OCI-LY3 (cell line): ENCODE measurements at regions not wholly inside any gene's neighbourhood (a gene's known extent, or its start where the extent isn't known, plus 50 kb on each side); places are given as distances from the start of the nearest gene placed in this dataset.

Experiments used
- H2AFZ ChIP-seq: fragments of 200-600, 300-600 bp; shearing (Covaris generic); 2 replicates; pipeline ENCODE4 v1.6.0; 2014; ENCODE audit warnings: antibody characterized with exemption, low read depth, low read length
- H3K27ac ChIP-seq: fragments of 200-600, 300-600 bp; sonication (generic); 2 replicates; pipeline ENCODE4 v1.5.1; 2014; ENCODE audit warnings: mild to moderate bottlenecking, low read length, moderate library complexity, mixed read lengths
- H3K27me3 ChIP-seq: fragments of 200-600, 300-600 bp; sonication (generic); 2 replicates; pipeline ENCODE4 v1.6.1; 2014; ENCODE audit warnings: low read depth, low read length, mixed read lengths
- H3K36me3 ChIP-seq: fragments of 200-600, 300-600 bp; sonication (generic); replicated peaks from 2 replicates; pipeline ENCODE3; 2014; ENCODE audit warnings: low read depth, low read length, mixed read lengths
- H3K4me1 ChIP-seq: fragments of 300-600, 200-600 bp; sonication (generic); 2 replicates; pipeline ENCODE4 v1.6.1; 2014; ENCODE audit warnings: low read length, mixed read lengths
- H3K4me2 ChIP-seq: fragments of 200-600, 300-600 bp; sonication (generic); 2 replicates; pipeline ENCODE4 v1.6.1; 2014; ENCODE audit warnings: low read length, mixed read lengths
- H3K4me3 ChIP-seq: fragments of 300-600, 200-600 bp; sonication (generic); 2 replicates; pipeline ENCODE4 v1.5.1; 2014; ENCODE audit warnings: antibody characterized with exemption, mild to moderate bottlenecking, low read length, moderate library complexity
- H3K79me2 ChIP-seq: fragments of 300-600, 200-600 bp; shearing (Covaris generic); 2 replicates; pipeline ENCODE4 v1.6.1; 2014; ENCODE audit warnings: mild to moderate bottlenecking, low read length, mixed read lengths
- H3K9ac ChIP-seq: fragments of 300-600, 200-600 bp; shearing (Covaris generic); 2 replicates; pipeline ENCODE4 v1.6.0; 2014; ENCODE audit warnings: mild to moderate bottlenecking, low read length, moderate library complexity
- H3K9me3 ChIP-seq: fragments of 200-600, 300-600 bp; shearing (Covaris generic); 2 replicates; pipeline ENCODE4 v1.6.1; 2014; ENCODE audit warnings: low read length, mixed read lengths; ENCODE audit not compliant: insufficient read depth
- H4K20me1 ChIP-seq: fragments of 200-600, 300-600 bp; sonication (generic); 2 replicates; pipeline ENCODE4 v1.6.1; 2016; ENCODE audit warnings: low read length, mixed read lengths; ENCODE audit not compliant: insufficient read depth
- CTCF ChIP-seq: fragments of 200-600, 300-600 bp; sonication (generic); IDR thresholded peaks from 2 replicates; pipeline ENCODE4 v1.5.1; 2014; ENCODE audit warnings: antibody characterized with exemption, low read length, low read depth
- EZH2phosphoT487 ChIP-seq: fragments of 200-600 bp; shearing (Covaris generic); IDR thresholded peaks from 2 replicates; pipeline ENCODE4 v1.6.1; 2018; ENCODE audit warnings: antibody characterized with exemption, mixed run types, low read depth

- no peaks in the 10 kb centered on the region for H3K4me1 ChIP-seq
- no peaks in the 10 kb centered on the region for H4K20me1 ChIP-seq
- H3K4me2 ChIP-seq: no peak overlapping the region
- H3K9ac ChIP-seq: no peak overlapping the region
- no peak for TF ChIP-seq EZH2phosphoT487
- TF ChIP-seq CTCF: no peak
- H3K4me3 ChIP-seq: no peak overlapping the region
- no peak overlapping the region for H3K27ac ChIP-seq
- no peaks in the 10 kb centered on the region for H3K27me3 ChIP-seq
- H3K79me2 ChIP-seq: no peaks in the 10 kb centered on the region
- H3K9me3 ChIP-seq: no peaks in the 10 kb centered on the region
- no peak overlapping the region for H2AFZ ChIP-seq
- H3K36me3 ChIP-seq: no peaks in the 10 kb centered on the region
Observed at GRCh38 chr5:74020503-74020902, 394.5 kb downstream of the ARHGEF28 start.

DNA sequence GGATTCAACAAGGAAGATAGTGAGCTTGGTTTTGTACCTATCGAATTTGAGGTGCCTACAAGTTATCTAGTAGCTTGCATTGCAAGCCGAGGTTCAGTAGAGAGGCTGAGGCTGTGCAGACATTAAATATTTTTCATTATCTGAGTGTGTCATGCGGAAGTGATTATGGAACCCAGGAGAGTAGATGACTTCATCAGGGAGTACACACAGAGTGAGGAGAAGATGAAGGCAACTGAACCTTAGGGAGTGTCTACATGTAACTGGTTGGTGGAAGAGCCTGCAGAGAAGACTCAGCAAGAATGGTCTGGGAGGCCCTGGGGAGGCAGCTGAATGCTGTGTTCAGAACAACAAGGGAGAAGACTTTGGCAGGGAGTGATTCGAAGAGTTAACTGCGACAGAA, 393.9 kb downstream of the ARHGEF28 start:
- no peak overlapping the region for H3K4me3 ChIP-seq
- H3K27ac ChIP-seq: no peak overlapping the region
- H3K4me1 ChIP-seq: no peaks in the 10 kb centered on the region
- no peak overlapping the region for H2AFZ ChIP-seq
- H3K9ac ChIP-seq: no peak overlapping the region
- no peaks in the 10 kb centered on the region for H3K27me3 ChIP-seq
- TF ChIP-seq EZH2phosphoT487 (no peak), CTCF (no peak)
- H3K9me3 ChIP-seq: no peaks in the 10 kb centered on the region
- no peaks in the 10 kb centered on the region for H4K20me1 ChIP-seq
- H3K79me2 ChIP-seq: no peaks in the 10 kb centered on the region
- H3K36me3 ChIP-seq: no peaks in the 10 kb centered on the region
- no peak overlapping the region for H3K4me2 ChIP-seq

DNA sequence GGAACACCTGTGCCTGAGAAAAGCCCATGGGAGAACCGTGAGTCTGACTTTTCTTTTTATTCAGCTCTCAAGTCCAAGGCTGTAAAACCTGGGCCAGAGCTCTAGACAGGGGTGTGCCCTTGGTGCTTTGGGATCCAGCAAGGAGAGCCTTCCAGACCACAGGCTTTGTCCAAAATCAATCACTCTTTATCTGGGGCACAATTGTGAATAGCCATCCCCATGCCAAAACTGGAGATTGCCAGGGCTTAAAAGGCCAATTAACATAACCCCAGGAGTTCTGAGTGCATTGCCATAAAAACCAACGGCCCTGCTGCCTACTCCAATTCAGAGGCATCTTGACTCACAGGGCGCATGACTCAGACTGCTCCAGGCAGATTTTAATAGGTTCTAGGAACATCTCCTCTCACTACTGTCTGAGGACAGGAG, 391.8 kb downstream of the ARHGEF28 start:
- Histone ChIP-seq H4K20me1 (no peaks in the 10 kb centered on the region), H3K27ac (no peak overlapping the region), H2AFZ (no peak overlapping the region), H3K4me2 (no peak overlapping the region), H3K9ac (no peak overlapping the region), H3K9me3 (no peaks in the 10 kb centered on the region), H3K27me3 (no peaks in the 10 kb centered on the region), H3K4me3 (no peak overlapping the region), H3K36me3 (no peaks in the 10 kb centered on the region), H3K4me1 (no peaks in the 10 kb centered on the region), H3K79me2 (no peaks in the 10 kb centered on the region)
- TF ChIP-seq EZH2phosphoT487: no peak
- no peak for TF ChIP-seq CTCF

DNA sequence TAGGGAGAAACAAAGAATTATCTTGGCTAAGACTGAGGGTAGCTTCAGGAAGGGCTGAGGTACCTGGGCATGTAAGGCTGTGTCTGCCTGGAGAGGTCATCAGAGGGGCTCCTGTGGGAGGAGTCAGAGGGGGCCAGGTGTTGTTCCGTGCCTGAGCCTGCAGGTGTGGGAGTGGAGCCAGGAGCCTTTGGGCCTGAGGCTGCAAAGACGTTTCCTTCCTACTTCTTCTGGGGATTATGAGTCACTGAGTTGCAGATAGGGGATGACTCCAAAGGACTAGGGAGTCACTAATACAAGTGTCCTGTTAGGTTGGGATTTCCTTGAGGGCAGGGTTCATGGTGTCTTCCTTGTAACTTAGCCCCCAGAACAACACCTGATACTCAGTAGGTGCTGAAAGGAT, 391.1 kb downstream of the ARHGEF28 start:
- Histone ChIP-seq H3K4me2 (no peak overlapping the region), H3K27ac (no peak overlapping the region), H3K4me1 (no peaks in the 10 kb centered on the region), H4K20me1 (no peaks in the 10 kb centered on the region), H3K9ac (no peak overlapping the region), H3K36me3 (no peaks in the 10 kb centered on the region), H3K4me3 (no peak overlapping the region), H3K79me2 (no peaks in the 10 kb centered on the region), H3K27me3 (no peaks in the 10 kb centered on the region), H3K9me3 (no peaks in the 10 kb centered on the region), H2AFZ (no peak overlapping the region)
- no peak for TF ChIP-seq CTCF
- TF ChIP-seq EZH2phosphoT487: no peak
